GM23338 (cell line): ENCODE measurements at regions not wholly inside any gene's neighbourhood (a gene's known extent, or its start where the extent isn't known, plus 50 kb on each side); places are given as distances from the start of the nearest gene placed in this dataset.

ENCODE experiments used
- ATAC-seq: fragments of 200-7000 bp; cut with Tn5 transposase; 3 replicates; pipeline ENCODE4 v1.9.1; 2020
- DNase-seq: peaks from one replicate; pipeline ENCODE4 v3.0.0-alpha.2; 2015; ENCODE audit warnings: low spot score
- H2AFZ ChIP-seq: fragments of 200-600 bp; sonication (generic); 2 replicates; pipeline ENCODE4 v1.8.0; 2016; ENCODE audit warnings: antibody characterized with exemption, mild to moderate bottlenecking, moderate library complexity
- H3F3A ChIP-seq: fragments of 200-600 bp; sonication (generic); replicated peaks from 2 replicates; pipeline ENCODE4 v1.8.0; 2017; ENCODE audit warnings: antibody characterized with exemption, mixed run types, low read depth
- H3K27ac ChIP-seq: fragments of 200-600 bp; sonication (generic); 2 replicates; pipeline ENCODE4 v1.6.1; 2016; ENCODE audit warnings: low read depth
- H3K27me3 ChIP-seq: fragments of 200-600 bp; sonication (generic); 2 replicates; pipeline ENCODE4 v1.8.0; 2016; ENCODE audit warnings: mild to moderate bottlenecking, mixed run types, moderate library complexity; ENCODE audit not compliant: insufficient read depth
- H3K36me3 ChIP-seq: fragments of 200-600 bp; sonication (generic); 2 replicates; pipeline ENCODE4 v1.8.0; 2016; ENCODE audit warnings: mild to moderate bottlenecking; ENCODE audit not compliant: insufficient read depth
- H3K4me1 ChIP-seq: fragments of 200-600 bp; sonication (generic); 2 replicates; pipeline ENCODE4 v1.8.0; 2016; ENCODE audit warnings: mild to moderate bottlenecking, moderate library complexity; ENCODE audit not compliant: insufficient read depth
- H3K4me2 ChIP-seq: fragments of 200-600 bp; sonication (generic); 2 replicates; pipeline ENCODE4 v1.7.1; 2017; ENCODE audit warnings: mixed run types
- H3K4me3 ChIP-seq: fragments of 200-600 bp; sonication (generic); 2 replicates; pipeline ENCODE4 v1.6.1; 2016; ENCODE audit warnings: mixed run types
- H3K79me2 ChIP-seq: fragments of 200-600 bp; sonication (generic); replicated peaks from 2 replicates; pipeline ENCODE4 v1.8.0; 2017; ENCODE audit warnings: mild to moderate bottlenecking; ENCODE audit not compliant: insufficient read depth
- H3K9me2 ChIP-seq: fragments of 200-600 bp; sonication (generic); 2 replicates; pipeline ENCODE4 v1.8.0; 2017; ENCODE audit not compliant: insufficient read depth
- H4K20me1 ChIP-seq: fragments of 200-600 bp; sonication (generic); replicated peaks from 2 replicates; pipeline ENCODE4 v1.8.0; 2017; ENCODE audit warnings: mild to moderate bottlenecking; ENCODE audit not compliant: insufficient read depth
- H3K27ac Mint-ChIP-seq: 2 replicates; pipeline ENCODE4 v1.8.0; 2020; ENCODE audit warnings: inconsistent platforms, mild to moderate bottlenecking, moderate library complexity, mixed read lengths
- H3K27me3 Mint-ChIP-seq: 3 replicates; pipeline ENCODE4 v1.8.0; 2022; ENCODE audit warnings: low read depth, mild to moderate bottlenecking, moderate library complexity, mixed read lengths, inconsistent platforms; ENCODE audit not compliant: insufficient read depth, poor library complexity
- H3K36me3 Mint-ChIP-seq: 3 replicates; pipeline ENCODE4 v1.8.0; 2021; ENCODE audit warnings: low read depth, mild to moderate bottlenecking, inconsistent platforms, moderate library complexity, mixed read lengths
- H3K4me1 Mint-ChIP-seq: 3 replicates; pipeline ENCODE4 v1.8.0; 2020; ENCODE audit warnings: mild to moderate bottlenecking, inconsistent platforms, mixed read lengths
- H3K4me3 Mint-ChIP-seq: 3 replicates; pipeline ENCODE4 v1.8.0; 2021; ENCODE audit warnings: moderate library complexity, mild to moderate bottlenecking, inconsistent platforms, mixed read lengths
- H3K9me3 Mint-ChIP-seq: 3 replicates; pipeline ENCODE4 v1.8.0; 2020; ENCODE audit warnings: moderate library complexity, mild to moderate bottlenecking, inconsistent platforms, mixed read lengths
- CREB1 ChIP-seq: fragments of 250-450 bp; sonication (Bioruptor Pico); IDR thresholded peaks from 2 replicates; pipeline ENCODE4 v1.5.0; 2020; ENCODE audit warnings: low read depth, mild to moderate bottlenecking, moderate library complexity
- EZH2 ChIP-seq: fragments of 200-600 bp; sonication (generic); IDR thresholded peaks from one replicate; pipeline ENCODE4 v1.8.0; 2017; ENCODE audit warnings: antibody characterized with exemption, mild to moderate bottlenecking, low read depth; ENCODE audit not compliant: unreplicated experiment
- EZH2phosphoT487 ChIP-seq: fragments of 200-600 bp; sonication (generic); IDR thresholded peaks from one replicate; pipeline ENCODE4 v1.8.1; 2018; ENCODE audit warnings: antibody characterized with exemption; ENCODE audit not compliant: unreplicated experiment
- JUNB ChIP-seq: IDR thresholded peaks from one replicate; pipeline ENCODE4 v1.6.1; 2016; ENCODE audit warnings: antibody characterized with exemption; ENCODE audit not compliant: unreplicated experiment
- NANOG ChIP-seq: IDR thresholded peaks from 2 replicates; pipeline ENCODE4 v1.6.1; 2016; ENCODE audit warnings: antibody characterized with exemption, borderline replicate concordance
- POLR2AphosphoS5 ChIP-seq: IDR thresholded peaks from 2 replicates; pipeline ENCODE4 v1.6.1; 2016; ENCODE audit warnings: antibody characterized with exemption, low read depth
- STAT1 ChIP-seq: IDR thresholded peaks from one replicate; pipeline ENCODE4 v1.6.1; 2016; ENCODE audit warnings: antibody characterized with exemption; ENCODE audit not compliant: unreplicated experiment
- ZNF114 ChIP-seq: fragments of 250-450 bp; sonication (Bioruptor Pico); IDR thresholded peaks from 2 replicates; pipeline ENCODE4 v1.5.0; 2020; ENCODE audit warnings: mild to moderate bottlenecking, moderate library complexity
- ZNF331 ChIP-seq: fragments of 250-450 bp; sonication (Bioruptor Pico); IDR thresholded peaks from 2 replicates; pipeline ENCODE4 v1.5.0; 2020; ENCODE audit warnings: low read depth, mild to moderate bottlenecking, moderate library complexity
- TF ChIP-seq, protein P1 (sequence below): IDR thresholded peaks from 2 replicates; pipeline ENCODE4 v1.6.1; 2016; ENCODE audit warnings: antibody characterized with exemption
- TF ChIP-seq, protein P2 (sequence below): IDR thresholded peaks from one replicate; pipeline ENCODE4 v1.6.1; 2018; ENCODE audit warnings: antibody characterized with exemption; ENCODE audit not compliant: unreplicated experiment
- TF ChIP-seq, protein P3 (sequence below), 2 experiments: fragments of 200-600 bp in 1 of 2; sonication (generic) in 1 of 2; conservative IDR thresholded peaks; 2 replicates each; pipeline versions ENCODE4 v1.5.1 to v1.6.1; 2016 to 2017; ENCODE audit warnings: antibody characterized with exemption in 2 of 2, low read depth in 2 of 2, mild to moderate bottlenecking in 2 of 2, moderate library complexity in 1 of 2
- TF ChIP-seq, protein P4 (sequence below): fragments of 250-450 bp; sonication (Bioruptor Pico); IDR thresholded peaks from 2 replicates; pipeline ENCODE4 v1.5.0; 2020; ENCODE audit warnings: mild to moderate bottlenecking, moderate library complexity

DNA sequence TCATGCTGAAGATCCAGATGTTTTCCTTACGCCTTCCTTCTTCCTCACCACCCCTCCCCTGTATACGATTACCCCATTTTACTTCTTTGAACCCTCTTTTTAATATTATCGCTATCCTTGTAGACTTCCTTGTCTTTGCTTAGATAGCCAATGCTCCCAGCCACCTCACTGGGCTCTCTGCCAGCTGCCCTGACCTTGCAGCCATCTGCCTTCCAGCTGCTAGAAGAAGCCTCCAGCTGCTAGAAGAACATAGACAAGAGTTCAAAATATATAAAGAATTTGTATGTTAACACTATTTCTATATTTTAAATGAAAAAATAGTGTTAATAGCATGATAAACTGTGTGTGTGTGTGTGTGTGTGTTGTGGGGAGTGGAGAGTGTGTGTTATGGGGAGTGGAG, 374.7 kb downstream of the ANKRD50 start:
- no peaks in the 10 kb centered on the region for H3K9me2 ChIP-seq
- no peaks in the 10 kb centered on the region for H4K20me1 ChIP-seq
- Mint-ChIP-seq H3K4me3 (no peak overlapping the region), H3K9me3 (peaks cover 9% of the 10 kb centered on the region; the same call in 2 of the 3 replicates), H3K27ac (no peak overlapping the region), H3K36me3 (peaks cover 8% of the 10 kb centered on the region; the same call in 2 of the 3 replicates), H3K4me1 (peaks cover 2% of the 10 kb centered on the region; the same call in 1 of the 3 replicates), H3K27me3 (peaks cover 2% of the 10 kb centered on the region)
- H3K4me1 ChIP-seq: no peaks in the 10 kb centered on the region
- no peaks in the 10 kb centered on the region for H3K79me2 ChIP-seq
- no peaks in the 10 kb centered on the region for H3K27me3 ChIP-seq
- no peak overlapping the region for H3K27ac ChIP-seq
- no peak for TF ChIP-seq EZH2phosphoT487
- TF ChIP-seq, protein P1, sequence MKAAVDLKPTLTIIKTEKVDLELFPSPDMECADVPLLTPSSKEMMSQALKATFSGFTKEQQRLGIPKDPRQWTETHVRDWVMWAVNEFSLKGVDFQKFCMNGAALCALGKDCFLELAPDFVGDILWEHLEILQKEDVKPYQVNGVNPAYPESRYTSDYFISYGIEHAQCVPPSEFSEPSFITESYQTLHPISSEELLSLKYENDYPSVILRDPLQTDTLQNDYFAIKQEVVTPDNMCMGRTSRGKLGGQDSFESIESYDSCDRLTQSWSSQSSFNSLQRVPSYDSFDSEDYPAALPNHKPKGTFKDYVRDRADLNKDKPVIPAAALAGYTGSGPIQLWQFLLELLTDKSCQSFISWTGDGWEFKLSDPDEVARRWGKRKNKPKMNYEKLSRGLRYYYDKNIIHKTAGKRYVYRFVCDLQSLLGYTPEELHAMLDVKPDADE: no peak
- TF ChIP-seq ZNF331 (CRISPR knock-in tag): no peak
- no peak for TF ChIP-seq JUNB
- TF ChIP-seq NANOG: no peak
- TF ChIP-seq, protein P2, sequence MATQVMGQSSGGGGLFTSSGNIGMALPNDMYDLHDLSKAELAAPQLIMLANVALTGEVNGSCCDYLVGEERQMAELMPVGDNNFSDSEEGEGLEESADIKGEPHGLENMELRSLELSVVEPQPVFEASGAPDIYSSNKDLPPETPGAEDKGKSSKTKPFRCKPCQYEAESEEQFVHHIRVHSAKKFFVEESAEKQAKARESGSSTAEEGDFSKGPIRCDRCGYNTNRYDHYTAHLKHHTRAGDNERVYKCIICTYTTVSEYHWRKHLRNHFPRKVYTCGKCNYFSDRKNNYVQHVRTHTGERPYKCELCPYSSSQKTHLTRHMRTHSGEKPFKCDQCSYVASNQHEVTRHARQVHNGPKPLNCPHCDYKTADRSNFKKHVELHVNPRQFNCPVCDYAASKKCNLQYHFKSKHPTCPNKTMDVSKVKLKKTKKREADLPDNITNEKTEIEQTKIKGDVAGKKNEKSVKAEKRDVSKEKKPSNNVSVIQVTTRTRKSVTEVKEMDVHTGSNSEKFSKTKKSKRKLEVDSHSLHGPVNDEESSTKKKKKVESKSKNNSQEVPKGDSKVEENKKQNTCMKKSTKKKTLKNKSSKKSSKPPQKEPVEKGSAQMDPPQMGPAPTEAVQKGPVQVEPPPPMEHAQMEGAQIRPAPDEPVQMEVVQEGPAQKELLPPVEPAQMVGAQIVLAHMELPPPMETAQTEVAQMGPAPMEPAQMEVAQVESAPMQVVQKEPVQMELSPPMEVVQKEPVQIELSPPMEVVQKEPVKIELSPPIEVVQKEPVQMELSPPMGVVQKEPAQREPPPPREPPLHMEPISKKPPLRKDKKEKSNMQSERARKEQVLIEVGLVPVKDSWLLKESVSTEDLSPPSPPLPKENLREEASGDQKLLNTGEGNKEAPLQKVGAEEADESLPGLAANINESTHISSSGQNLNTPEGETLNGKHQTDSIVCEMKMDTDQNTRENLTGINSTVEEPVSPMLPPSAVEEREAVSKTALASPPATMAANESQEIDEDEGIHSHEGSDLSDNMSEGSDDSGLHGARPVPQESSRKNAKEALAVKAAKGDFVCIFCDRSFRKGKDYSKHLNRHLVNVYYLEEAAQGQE: no peak
- no peak for TF ChIP-seq ZNF114 (CRISPR knock-in tag)
- TF ChIP-seq, protein P3, sequence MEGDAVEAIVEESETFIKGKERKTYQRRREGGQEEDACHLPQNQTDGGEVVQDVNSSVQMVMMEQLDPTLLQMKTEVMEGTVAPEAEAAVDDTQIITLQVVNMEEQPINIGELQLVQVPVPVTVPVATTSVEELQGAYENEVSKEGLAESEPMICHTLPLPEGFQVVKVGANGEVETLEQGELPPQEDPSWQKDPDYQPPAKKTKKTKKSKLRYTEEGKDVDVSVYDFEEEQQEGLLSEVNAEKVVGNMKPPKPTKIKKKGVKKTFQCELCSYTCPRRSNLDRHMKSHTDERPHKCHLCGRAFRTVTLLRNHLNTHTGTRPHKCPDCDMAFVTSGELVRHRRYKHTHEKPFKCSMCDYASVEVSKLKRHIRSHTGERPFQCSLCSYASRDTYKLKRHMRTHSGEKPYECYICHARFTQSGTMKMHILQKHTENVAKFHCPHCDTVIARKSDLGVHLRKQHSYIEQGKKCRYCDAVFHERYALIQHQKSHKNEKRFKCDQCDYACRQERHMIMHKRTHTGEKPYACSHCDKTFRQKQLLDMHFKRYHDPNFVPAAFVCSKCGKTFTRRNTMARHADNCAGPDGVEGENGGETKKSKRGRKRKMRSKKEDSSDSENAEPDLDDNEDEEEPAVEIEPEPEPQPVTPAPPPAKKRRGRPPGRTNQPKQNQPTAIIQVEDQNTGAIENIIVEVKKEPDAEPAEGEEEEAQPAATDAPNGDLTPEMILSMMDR (conservative IDR thresholded peaks at IDR 0.05; ENCODE audit: low read depth in 2 of 2): no peak
- TF ChIP-seq, protein P4, sequence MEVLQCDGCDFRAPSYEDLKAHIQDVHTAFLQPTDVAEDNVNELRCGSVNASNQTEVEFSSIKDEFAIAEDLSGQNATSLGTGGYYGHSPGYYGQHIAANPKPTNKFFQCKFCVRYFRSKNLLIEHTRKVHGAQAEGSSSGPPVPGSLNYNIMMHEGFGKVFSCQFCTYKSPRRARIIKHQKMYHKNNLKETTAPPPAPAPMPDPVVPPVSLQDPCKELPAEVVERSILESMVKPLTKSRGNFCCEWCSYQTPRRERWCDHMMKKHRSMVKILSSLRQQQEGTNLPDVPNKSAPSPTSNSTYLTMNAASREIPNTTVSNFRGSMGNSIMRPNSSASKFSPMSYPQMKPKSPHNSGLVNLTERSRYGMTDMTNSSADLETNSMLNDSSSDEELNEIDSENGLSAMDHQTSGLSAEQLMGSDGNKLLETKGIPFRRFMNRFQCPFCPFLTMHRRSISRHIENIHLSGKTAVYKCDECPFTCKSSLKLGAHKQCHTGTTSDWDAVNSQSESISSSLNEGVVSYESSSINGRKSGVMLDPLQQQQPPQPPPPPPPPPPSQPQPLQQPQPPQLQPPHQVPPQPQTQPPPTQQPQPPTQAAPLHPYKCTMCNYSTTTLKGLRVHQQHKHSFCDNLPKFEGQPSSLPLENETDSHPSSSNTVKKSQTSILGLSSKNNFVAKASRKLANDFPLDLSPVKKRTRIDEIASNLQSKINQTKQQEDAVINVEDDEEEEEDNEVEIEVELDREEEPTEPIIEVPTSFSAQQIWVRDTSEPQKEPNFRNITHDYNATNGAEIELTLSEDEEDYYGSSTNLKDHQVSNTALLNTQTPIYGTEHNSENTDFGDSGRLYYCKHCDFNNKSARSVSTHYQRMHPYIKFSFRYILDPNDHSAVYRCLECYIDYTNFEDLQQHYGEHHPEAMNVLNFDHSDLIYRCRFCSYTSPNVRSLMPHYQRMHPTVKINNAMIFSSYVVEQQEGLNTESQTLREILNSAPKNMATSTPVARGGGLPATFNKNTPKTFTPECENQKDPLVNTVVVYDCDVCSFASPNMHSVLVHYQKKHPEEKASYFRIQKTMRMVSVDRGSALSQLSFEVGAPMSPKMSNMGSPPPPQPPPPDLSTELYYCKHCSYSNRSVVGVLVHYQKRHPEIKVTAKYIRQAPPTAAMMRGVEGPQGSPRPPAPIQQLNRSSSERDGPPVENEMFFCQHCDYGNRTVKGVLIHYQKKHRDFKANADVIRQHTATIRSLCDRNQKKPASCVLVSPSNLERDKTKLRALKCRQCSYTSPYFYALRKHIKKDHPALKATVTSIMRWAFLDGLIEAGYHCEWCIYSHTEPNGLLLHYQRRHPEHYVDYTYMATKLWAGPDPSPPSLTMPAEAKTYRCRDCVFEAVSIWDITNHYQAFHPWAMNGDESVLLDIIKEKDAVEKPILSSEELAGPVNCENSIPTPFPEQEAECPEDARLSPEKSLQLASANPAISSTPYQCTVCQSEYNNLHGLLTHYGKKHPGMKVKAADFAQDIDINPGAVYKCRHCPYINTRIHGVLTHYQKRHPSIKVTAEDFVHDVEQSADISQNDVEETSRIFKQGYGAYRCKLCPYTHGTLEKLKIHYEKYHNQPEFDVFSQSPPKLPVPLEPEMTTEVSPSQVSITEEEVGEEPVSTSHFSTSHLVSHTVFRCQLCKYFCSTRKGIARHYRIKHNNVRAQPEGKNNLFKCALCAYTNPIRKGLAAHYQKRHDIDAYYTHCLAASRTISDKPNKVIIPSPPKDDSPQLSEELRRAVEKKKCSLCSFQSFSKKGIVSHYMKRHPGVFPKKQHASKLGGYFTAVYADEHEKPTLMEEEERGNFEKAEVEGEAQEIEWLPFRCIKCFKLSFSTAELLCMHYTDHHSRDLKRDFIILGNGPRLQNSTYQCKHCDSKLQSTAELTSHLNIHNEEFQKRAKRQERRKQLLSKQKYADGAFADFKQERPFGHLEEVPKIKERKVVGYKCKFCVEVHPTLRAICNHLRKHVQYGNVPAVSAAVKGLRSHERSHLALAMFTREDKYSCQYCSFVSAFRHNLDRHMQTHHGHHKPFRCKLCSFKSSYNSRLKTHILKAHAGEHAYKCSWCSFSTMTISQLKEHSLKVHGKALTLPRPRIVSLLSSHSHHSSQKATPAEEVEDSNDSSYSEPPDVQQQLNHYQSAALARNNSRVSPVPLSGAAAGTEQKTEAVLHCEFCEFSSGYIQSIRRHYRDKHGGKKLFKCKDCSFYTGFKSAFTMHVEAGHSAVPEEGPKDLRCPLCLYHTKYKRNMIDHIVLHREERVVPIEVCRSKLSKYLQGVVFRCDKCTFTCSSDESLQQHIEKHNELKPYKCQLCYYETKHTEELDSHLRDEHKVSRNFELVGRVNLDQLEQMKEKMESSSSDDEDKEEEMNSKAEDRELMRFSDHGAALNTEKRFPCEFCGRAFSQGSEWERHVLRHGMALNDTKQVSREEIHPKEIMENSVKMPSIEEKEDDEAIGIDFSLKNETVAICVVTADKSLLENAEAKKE (CRISPR knock-in tag): no peak
- TF ChIP-seq POLR2AphosphoS5: no peak
- no peak for TF ChIP-seq EZH2
- TF ChIP-seq CREB1: no peak
- TF ChIP-seq STAT1: no peak
- no peak overlapping the region for H3K4me3 ChIP-seq
- no peak overlapping the region for H3K4me2 ChIP-seq
- no peak for ATAC-seq
- no peaks in the 10 kb centered on the region for H3K36me3 ChIP-seq
- no peak overlapping the region for H2AFZ ChIP-seq
- no peak for DNase-seq
- no peaks in the 10 kb centered on the region for H3F3A ChIP-seq
